ENCODE measurements at regions not wholly inside any gene's neighbourhood (a gene's known extent, or its start where the extent isn't known, plus 50 kb on each side); places are given as distances from the start of the nearest gene placed in this dataset.

- DNase-seq = no peak
These were observed 177.8 kb downstream of the OLFM4 start for GRCh38 chr13:53206455-53206854.

- no peak for DNase-seq
These were observed 178.9 kb downstream of the OLFM4 start for GRCh38 chr13:53207556-53207955.

- no peak for DNase-seq
These were observed 185.8 kb downstream of the OLFM4 start for GRCh38 chr13:53214433-53214832.

- no peak for DNase-seq
These were observed 186.9 kb downstream of the OLFM4 start for GRCh38 chr13:53215563-53215962.

- DNase-seq = no peak
These were observed 188.2 kb downstream of the OLFM4 start for GRCh38 chr13:53216773-53217172.

- DNase-seq = no peak
These were observed 188.6 kb downstream of the OLFM4 start for GRCh38 chr13:53217194-53217593.

- DNase-seq = no peak
These were observed 191.4 kb downstream of the OLFM4 start for GRCh38 chr13:53220038-53220437.

- DNase-seq = no peak
These were observed 209.1 kb downstream of the OLFM4 start for GRCh38 chr13:53237696-53238095.

- no peak for DNase-seq
These were observed 209.6 kb downstream of the OLFM4 start for GRCh38 chr13:53238261-53238660.

- DNase-seq = no peak
These were observed 211.9 kb downstream of the OLFM4 start for GRCh38 chr13:53240401-53241025.

- no peak for DNase-seq
These were observed 213.3 kb downstream of the OLFM4 start for GRCh38 chr13:53241891-53242348.

GRCh38 chr13:53249236-53249635, 220.6 kb downstream of the OLFM4 start:
- DNase-seq = no peak

- peak; percentile 80 for DNase-seq
These were observed 221.8 kb downstream of the OLFM4 start for GRCh38 chr13:53250272-53250875.

- no peak for DNase-seq
These were observed 222.4 kb downstream of the OLFM4 start for GRCh38 chr13:53250977-53251376.

GRCh38 chr13:53254500-53254899, 225.9 kb downstream of the OLFM4 start:
- no peak for DNase-seq

GRCh38 chr13:53255795-53256194, 227.2 kb downstream of the OLFM4 start:
- DNase-seq = no peak

- no peak for DNase-seq
These were observed 232.0 kb downstream of the OLFM4 start for GRCh38 chr13:53260594-53260993.

- DNase-seq = no peak
These were observed 236.3 kb downstream of the OLFM4 start for GRCh38 chr13:53264751-53265385.

GRCh38 chr13:53266757-53267156, 238.1 kb downstream of the OLFM4 start:
- no peak for DNase-seq

- DNase-seq = no peak
These were observed 241.0 kb downstream of the OLFM4 start for GRCh38 chr13:53269634-53270033.

- DNase-seq = no peak
These were observed 244.3 kb downstream of the OLFM4 start for GRCh38 chr13:53272873-53273272.

GRCh38 chr13:53276265-53276664, 247.7 kb downstream of the OLFM4 start:
- DNase-seq = no peak

GRCh38 chr13:53281677-53282076, 253.1 kb downstream of the OLFM4 start:
- no peak for DNase-seq

- no peak for DNase-seq
These were observed 257.4 kb downstream of the OLFM4 start for GRCh38 chr13:53285896-53286430.
